Inferior parietal cortex (tissue), 1 donor: ENCODE measurements at regions not wholly inside any gene's neighbourhood (a gene's known extent, or its start where the extent isn't known, plus 50 kb on each side); places are given as distances from the start of the nearest gene placed in this dataset.

Source experiments
- DNase-seq: peaks from one replicate; pipeline ENCODE4 v3.0.0-alpha.2; 2016; ENCODE audit errors: extremely low spot score

DNA sequence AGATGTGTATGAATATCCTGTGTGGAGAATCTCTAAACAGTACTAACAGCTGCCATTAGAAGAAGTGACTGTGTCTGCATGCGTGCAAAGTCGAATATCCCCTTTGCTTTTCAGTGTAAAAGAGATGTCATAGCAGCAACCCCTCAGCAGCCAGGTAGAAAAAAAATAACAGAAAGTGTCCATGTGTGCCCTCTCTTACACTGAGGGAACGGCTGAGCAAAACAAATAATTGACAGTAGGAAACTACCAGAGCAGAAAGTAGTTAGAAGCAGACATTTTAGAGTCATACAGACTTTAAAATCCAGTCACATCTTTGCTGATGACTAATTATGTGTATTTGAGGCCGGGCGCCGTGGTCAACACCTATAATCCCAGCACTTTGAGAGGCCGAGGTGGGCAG is 370.8 kb downstream of the GPM6A start:
- no peak for DNase-seq

DNA sequence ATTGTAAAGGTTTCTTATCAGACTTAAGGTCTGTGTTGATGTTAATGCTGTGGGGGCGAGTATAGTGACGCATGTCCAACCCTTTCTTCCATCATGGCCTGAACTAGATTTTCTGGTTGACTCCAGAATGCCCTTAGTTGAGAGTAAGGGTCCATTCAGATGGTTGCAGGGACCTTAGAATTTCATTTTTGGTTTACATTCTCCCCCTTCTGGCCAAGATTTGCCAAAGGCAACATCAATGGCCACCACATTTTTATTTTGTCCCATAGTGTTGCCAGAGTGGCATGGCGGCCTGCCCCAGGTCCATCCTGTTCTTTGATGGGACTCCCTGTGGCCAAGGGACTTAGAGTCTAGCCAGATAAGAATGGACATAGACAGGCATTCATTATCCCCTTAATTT is 368.5 kb downstream of the GPM6A start:
- no peak for DNase-seq

- no peak for DNase-seq
Measured at GRCh38 chr4:175444512-175444911, 367.6 kb downstream of the GPM6A start.

- DNase-seq = no peak
Measured at GRCh38 chr4:175447016-175447415, 365.0 kb downstream of the GPM6A start.

- DNase-seq = no peak
Measured at GRCh38 chr4:175450446-175450845, 361.6 kb downstream of the GPM6A start.

- DNase-seq = no peak
Measured at GRCh38 chr4:175451238-175451965, 360.7 kb downstream of the GPM6A start.

GRCh38 chr4:175453456-175453855 is 358.6 kb downstream of the GPM6A start:
- no peak for DNase-seq

DNA sequence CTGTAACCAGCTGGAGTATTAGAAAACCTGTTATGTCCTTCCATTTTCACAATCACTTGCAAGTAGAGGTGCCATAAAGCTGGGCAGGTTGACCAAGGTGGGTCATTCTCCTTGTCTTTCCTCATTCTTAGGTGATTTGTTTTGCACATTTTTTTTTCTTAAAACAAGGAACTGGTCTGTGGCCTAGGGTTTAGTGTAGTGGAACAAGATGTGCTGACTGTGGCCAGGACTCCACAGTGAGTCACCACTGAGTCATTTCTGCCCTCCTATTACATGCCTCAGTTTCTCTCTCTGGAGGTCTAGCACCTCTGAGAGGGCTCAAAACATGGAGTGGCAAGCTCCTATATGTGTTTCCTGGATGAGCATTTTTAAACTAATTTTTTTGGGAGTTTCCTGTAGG is 355.9 kb downstream of the GPM6A start:
- no peak for DNase-seq

- no peak for DNase-seq
Measured at GRCh38 chr4:175457956-175458355, 354.1 kb downstream of the GPM6A start.

GRCh38 chr4:175459571-175459970 is 352.5 kb downstream of the GPM6A start:
- DNase-seq = no peak

DNA sequence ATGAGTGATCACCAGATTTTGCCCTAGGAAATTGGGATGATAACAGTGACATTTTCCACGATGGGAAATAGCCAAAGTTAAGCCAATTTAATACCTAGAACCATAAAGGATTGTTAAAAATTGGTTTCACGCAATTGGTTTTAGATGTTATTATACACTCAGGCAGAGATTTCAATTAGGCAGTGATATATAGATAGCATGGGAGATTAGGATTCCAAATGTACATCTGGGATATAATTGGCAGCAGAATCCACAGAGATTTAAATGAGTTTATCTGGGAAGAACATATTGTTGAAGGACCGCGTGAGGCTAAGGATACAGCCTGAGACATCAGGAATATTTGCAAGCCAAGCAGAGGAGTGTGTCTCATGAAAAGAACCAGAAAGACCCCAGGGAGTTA is 351.6 kb downstream of the GPM6A start:
- DNase-seq = no peak

DNA sequence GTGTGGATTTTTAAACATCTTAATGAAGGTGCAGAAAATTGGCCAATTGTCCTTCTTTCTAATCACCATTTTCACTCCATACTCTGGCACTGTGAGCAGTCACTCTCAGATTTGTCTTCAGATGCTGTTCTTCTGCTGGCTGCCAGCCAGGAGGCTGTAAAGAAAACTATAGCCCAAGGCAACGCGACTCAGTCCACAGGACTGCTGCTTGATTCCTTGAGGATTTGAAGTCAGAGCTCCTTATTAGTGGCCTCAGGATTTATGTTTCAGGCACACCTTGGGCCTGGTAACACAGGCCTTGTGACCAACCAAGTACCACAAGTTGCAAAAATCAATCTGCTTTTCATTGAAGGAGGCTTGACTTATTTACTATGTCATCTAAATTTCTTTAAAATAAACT is 342.6 kb downstream of the GPM6A start:
- no peak for DNase-seq

DNA sequence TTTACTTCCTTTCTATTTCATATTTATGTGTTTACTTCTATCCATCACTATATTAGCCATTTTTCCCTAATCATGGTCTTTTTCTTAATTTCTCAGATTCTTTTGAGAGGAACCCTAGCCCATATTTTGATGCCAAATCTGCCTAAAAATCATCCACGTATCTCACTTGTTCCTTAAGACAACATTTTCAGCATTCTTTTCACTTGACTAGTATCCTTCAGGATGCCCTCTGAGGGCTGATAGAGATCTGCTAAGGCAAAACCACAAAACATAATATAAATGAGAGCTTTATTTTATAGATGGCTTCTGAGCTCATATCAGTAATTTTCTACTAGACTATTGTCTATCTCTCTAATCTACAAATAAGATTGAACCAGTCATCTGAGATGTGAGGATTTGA is 341.9 kb downstream of the GPM6A start:
- DNase-seq = no peak

- DNase-seq = no peak
Measured at GRCh38 chr4:175480404-175480803, 331.7 kb downstream of the GPM6A start.

DNA sequence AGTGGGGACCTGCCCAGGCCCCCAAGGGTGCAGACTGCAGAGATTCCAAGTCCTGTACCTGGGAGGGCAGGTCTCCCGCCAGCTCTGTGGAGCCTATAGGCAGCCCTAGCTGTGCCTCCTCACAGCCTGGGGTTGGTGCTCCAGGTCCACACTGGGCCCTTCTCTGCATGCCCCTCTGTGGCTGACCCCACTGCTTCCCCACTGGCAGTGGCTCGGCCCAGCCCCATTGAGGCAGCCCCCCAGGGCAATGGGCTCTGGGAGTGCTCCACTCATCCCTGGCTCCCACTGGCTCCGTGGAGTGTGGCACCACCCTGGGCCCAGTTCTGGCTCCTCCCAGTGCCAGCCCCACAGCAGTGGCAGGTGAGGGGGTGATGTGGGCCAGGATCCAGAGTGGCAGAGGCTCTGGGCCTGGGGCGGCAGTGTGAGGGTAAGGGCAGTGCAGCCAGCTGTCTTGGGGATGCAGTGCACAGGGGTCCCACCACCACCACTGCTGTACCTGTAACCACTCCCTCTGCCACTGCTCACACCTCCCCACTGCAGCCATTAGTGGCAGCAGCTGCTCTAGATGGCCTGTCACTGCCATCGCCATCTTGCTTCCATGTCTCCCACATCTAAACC is 312.2 kb downstream of the GPM6A start:
- DNase-seq = no peak

DNA sequence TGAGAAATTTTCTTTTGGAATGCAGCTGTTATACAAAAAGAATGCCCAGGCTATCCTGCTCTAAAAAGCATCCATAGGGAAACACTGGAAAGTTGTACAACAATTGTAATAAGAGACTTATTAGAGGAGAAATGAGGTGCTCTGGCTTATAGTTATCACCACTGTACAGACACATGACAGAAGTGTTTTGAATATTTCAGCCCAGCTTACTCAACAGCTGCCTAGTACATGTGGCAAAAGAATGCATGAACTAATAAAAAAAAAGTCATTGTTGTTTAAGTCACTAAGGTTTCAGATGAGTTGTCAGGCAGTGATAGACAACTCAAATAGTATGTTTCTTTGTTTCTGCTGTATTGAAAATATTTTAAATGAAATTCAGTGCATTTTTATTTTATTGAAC is 307.7 kb downstream of the GPM6A start:
- no peak for DNase-seq

GRCh38 chr4:175509320-175509719 is 302.7 kb downstream of the GPM6A start:
- no peak for DNase-seq

GRCh38 chr4:175511861-175512260 is 300.2 kb downstream of the GPM6A start:
- DNase-seq = no peak

- no peak for DNase-seq
Measured at GRCh38 chr4:175514174-175514573, 297.9 kb downstream of the GPM6A start.

GRCh38 chr4:175530655-175531054 is 281.4 kb downstream of the GPM6A start:
- no peak for DNase-seq

GRCh38 chr4:175531405-175532091 is 280.5 kb downstream of the GPM6A start:
- no peak for DNase-seq

- peak; percentile 81 for DNase-seq
Measured at GRCh38 chr4:175536852-175537453, 275.1 kb downstream of the GPM6A start.

DNA sequence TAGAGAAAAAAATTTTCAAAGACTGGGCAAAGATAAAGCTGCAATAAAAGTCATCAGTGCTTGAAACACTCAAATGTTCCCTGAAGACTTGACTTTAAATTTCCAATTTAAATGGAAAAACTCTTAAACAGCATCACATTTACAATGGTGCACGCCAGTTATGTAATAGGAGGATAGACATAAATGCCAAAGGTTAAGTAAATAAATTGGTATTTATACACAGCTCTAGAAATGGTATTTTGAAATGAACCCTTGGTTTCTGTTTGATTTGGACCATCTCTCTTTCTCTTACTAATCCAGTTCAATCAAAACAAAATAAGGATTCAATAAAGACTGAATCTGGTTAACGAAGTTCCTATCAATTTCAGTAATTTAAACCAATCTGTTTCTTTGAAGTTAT is 272.6 kb downstream of the GPM6A start:
- no peak for DNase-seq
